ENCODE measurements at regions not wholly inside any gene's neighbourhood (a gene's known extent, or its start where the extent isn't known, plus 50 kb on each side); places are given as distances from the start of the nearest gene placed in this dataset.

DNA sequence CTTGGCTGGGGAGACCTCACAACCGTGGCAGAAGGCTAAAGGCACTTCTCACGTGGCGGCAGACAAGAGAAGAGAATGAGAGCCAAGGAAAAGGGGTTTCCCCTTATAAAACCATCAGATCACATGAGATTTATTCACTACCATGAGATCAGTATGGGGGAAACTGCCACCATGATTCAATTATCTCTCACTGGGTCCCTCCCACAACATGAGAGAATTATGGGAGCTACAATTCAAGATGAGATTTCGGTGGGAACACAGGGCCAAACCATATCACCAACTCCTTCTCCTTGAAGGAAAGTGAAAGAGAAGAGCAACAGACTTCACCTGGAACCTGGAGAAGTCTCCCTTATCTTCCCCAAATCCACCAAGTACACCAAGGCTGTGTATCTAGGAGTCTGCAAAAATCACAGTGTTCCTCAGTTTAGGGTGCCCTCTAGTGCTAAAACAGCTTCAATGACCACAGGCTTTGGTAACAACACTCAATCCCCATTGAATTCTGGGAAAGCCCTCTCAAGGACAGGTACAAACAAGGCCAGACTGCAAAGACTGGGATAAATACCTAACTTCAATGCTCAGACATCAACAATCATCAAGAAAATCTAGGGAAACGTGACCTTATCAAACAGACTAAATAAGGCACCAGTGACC, 148.8 kb upstream of the SRD5A2 start:
- H3K4me3 ChIP-seq (ENCODE audit: low read length), result no peak overlapping the region
- DNase-seq (ENCODE audit: low read depth), result no peak
- TF ChIP-seq, protein P1, sequence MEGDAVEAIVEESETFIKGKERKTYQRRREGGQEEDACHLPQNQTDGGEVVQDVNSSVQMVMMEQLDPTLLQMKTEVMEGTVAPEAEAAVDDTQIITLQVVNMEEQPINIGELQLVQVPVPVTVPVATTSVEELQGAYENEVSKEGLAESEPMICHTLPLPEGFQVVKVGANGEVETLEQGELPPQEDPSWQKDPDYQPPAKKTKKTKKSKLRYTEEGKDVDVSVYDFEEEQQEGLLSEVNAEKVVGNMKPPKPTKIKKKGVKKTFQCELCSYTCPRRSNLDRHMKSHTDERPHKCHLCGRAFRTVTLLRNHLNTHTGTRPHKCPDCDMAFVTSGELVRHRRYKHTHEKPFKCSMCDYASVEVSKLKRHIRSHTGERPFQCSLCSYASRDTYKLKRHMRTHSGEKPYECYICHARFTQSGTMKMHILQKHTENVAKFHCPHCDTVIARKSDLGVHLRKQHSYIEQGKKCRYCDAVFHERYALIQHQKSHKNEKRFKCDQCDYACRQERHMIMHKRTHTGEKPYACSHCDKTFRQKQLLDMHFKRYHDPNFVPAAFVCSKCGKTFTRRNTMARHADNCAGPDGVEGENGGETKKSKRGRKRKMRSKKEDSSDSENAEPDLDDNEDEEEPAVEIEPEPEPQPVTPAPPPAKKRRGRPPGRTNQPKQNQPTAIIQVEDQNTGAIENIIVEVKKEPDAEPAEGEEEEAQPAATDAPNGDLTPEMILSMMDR (conservative IDR thresholded peaks at IDR 0.05; ENCODE audit: low read depth, low read length), result peak; percentile 44

DNA sequence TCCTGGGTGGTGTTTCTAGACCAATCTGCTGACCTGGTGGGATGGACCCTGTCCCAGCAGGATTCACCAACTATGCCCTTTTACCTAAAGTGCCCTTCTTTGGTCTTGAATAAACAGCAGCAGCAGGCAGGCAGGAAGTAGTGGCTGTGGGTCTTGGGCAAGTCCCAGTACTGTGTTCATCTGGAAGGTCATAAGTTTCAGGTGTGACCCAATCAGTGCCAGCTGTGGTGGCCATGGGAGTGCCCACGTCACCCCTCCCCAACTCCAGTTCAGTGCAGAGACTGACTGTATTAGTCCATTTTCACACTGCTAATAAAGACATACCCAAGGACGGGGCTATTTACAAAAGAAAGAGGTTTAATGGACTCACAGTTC, 148.3 kb upstream of the SRD5A2 start:
- DNase-seq (ENCODE audit: low read depth), result no peak
- H3K4me3 ChIP-seq (ENCODE audit: low read length), result no peak overlapping the region
- TF ChIP-seq, protein P1 (conservative IDR thresholded peaks at IDR 0.05; ENCODE audit: low read depth, low read length), result no peak

DNA sequence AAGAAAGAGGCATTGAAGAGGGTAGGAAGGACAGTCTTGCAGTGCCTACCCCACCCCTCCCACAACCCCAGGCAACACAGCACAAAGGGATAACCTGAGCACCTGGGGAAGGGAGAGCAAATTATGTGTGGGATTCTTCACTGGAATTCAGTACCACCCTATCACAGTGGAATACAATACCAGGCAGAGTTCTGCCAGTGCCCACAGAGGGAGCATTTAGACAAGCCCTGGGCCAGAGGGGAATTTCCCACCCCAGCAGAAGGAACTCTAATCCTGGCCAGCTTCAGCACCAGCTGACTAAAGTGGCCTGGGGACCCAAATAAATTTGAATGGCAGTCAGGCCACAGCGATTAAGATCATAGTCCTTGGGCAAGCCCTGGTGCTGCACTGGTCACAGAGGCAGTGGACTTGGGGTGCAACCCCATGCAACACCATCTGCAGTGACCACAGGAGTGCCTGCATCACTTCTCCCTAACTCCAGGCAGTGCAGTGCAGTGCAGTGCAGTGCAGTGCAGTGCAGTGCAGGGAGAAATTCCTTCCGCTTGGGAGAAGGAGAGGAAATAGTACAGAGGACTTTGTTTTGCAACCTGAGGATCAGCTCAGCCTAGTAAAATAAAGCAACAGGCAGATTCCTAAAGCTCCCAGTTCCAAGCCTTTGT, 147.8 kb upstream of the SRD5A2 start:
- DNase-seq (ENCODE audit: low read depth), result no peak
- TF ChIP-seq, protein P1 (conservative IDR thresholded peaks at IDR 0.05; ENCODE audit: low read depth, low read length), result no peak
- no peak overlapping the region for H3K4me3 ChIP-seq (ENCODE audit: low read length)

DNA sequence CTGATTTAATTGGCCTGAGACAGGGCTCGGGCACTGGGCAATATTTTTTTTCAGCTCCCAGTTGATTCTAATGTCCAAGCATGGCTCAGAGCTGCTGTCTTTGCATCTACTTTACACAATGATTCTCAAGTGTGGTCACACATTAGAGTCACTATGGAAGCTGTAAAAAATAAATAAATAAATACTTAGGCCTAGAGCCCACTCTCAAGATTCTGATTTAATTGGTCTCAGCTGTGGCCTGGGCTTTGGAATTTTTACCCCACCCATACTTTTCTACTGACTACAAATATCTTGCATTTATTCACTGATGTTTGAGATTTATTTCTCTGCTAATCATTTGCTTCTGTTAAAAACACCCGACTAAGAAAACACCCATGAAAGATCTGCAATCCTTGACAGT, 145.7 kb upstream of the SRD5A2 start:
- TF ChIP-seq, protein P1 (conservative IDR thresholded peaks at IDR 0.05; ENCODE audit: low read depth, low read length), result no peak
- H3K4me3 ChIP-seq (ENCODE audit: low read length), result no peak overlapping the region

DNA sequence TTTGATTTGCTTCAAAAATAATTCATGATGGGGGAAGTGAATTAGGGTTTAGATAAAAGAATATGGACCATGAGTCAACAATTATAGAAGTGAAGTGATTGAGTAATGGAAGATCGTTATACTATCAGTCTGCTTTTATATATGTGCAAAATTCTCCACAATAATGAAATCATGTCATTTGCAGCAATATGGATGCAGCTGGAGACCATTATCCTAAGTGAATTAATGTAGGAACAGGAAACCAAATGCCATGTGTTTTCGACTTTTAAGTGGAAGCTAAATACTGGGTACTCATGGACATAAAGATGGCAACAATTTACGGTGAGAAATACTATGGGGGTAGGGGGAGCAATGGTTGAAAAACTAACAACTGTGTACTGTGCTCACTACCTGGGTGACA, 144.7 kb upstream of the SRD5A2 start:
- TF ChIP-seq, protein P1 (conservative IDR thresholded peaks at IDR 0.05; ENCODE audit: low read depth, low read length), result no peak
- no peak for DNase-seq (ENCODE audit: low read depth)
- H3K4me3 ChIP-seq (ENCODE audit: low read length), result no peak overlapping the region

More for the DNA sequence above, 145.7 kb upstream of the SRD5A2 start:
- no peak for DNase-seq (ENCODE audit: low read depth)

DNA sequence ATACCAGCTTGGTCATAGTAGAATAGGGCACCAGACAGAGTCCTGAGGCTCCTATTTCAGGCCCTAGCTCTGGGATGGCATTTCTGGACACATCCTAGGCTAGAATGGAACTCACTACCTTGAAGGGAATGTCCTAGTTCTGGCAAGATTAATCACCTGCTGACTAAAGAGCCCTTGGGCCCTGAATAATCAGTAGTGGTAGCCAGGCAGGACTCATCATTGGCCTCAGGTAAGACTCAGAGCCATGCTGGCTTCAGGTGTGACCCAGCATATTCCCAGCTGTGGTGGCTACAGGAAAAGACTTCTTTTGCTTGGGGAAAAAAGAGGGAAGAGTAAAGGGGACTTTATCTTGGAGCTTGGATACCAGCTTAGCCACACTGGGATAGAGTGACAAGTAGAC, 131.0 kb upstream of the SRD5A2 start:
- DNase-seq (ENCODE audit: low read depth), result no peak
- H3K4me3 ChIP-seq (ENCODE audit: low read length), result no peak overlapping the region
- TF ChIP-seq, protein P1 (conservative IDR thresholded peaks at IDR 0.05; ENCODE audit: low read depth, low read length), result no peak

DNA sequence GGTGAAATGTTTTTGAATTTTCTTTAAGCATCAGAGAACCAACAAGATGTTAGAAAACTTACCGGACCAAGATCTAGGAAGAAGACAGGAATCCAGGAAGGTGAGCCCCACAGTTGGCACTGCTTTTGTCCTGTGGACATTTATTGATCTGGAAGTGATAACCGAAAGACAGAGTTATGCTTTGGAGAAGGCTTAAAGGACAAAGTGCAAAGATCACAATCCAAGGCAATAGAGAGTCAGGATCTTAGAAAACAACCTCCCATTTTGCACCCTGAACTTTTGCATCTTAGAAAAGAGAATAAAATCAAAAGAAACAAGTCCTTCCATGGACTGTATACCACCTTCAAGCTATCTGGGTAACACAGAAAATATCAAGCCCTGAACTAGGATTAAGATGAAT, 129.4 kb upstream of the SRD5A2 start:
- no peak for DNase-seq (ENCODE audit: low read depth)
- TF ChIP-seq, protein P1 (conservative IDR thresholded peaks at IDR 0.05; ENCODE audit: low read depth, low read length), result no peak
- no peak overlapping the region for H3K4me3 ChIP-seq (ENCODE audit: low read length)
